Right forelimb (tissue), 1 donor: ENCODE measurements at regions not wholly inside any gene's neighbourhood (a gene's known extent, or its start where the extent isn't known, plus 50 kb on each side); places are given as distances from the start of the nearest gene placed in this dataset.

ENCODE experiments used
- DNase-seq: peaks from one replicate; pipeline ENCODE4 v3.0.0-alpha.2; 2018

GRCh38 chr12:125583071-125583470 lies 517.8 kb downstream of the AACS start:
- DNase-seq, result no peak

GRCh38 chr12:125586441-125586840 lies 521.2 kb downstream of the AACS start:
- no peak for DNase-seq

GRCh38 chr12:125593269-125593668 lies 528.0 kb downstream of the AACS start:
- DNase-seq, result no peak

- DNase-seq, result no peak
Observed at GRCh38 chr12:125604976-125605375, 539.7 kb downstream of the AACS start.

- DNase-seq, result no peak
Observed at GRCh38 chr12:125606312-125606711, 541.1 kb downstream of the AACS start.

- no peak for DNase-seq
Observed at GRCh38 chr12:125610292-125610691, 545.1 kb downstream of the AACS start.

- no peak for DNase-seq
Observed at GRCh38 chr12:125610971-125611370, 545.7 kb downstream of the AACS start.

GRCh38 chr12:125614058-125614457 lies 548.8 kb downstream of the AACS start:
- no peak for DNase-seq

GRCh38 chr12:125619723-125620122 lies 554.5 kb downstream of the AACS start:
- no peak for DNase-seq

- DNase-seq, result no peak
Observed at GRCh38 chr12:125633686-125634085, 568.5 kb downstream of the AACS start.

GRCh38 chr12:125634813-125635212 lies 569.6 kb downstream of the AACS start:
- no peak for DNase-seq

- no peak for DNase-seq
Observed at GRCh38 chr12:125639826-125640225, 574.6 kb downstream of the AACS start.

- DNase-seq, result no peak
Observed at GRCh38 chr12:125643055-125643454, 577.8 kb downstream of the AACS start.

- no peak for DNase-seq
Observed at GRCh38 chr12:125645724-125646123, 580.5 kb downstream of the AACS start.

GRCh38 chr12:125650587-125650986 lies 585.4 kb downstream of the AACS start:
- DNase-seq, result no peak

- DNase-seq, result no peak
Observed at GRCh38 chr12:125651625-125652024, 586.4 kb downstream of the AACS start.

- no peak for DNase-seq
Observed at GRCh38 chr12:125652681-125653080, 587.4 kb downstream of the AACS start.

GRCh38 chr12:125657681-125658080 lies 592.4 kb downstream of the AACS start:
- no peak for DNase-seq

GRCh38 chr12:125674554-125675338 lies 609.5 kb downstream of the AACS start:
- no peak for DNase-seq

- no peak for DNase-seq
Observed at GRCh38 chr12:125676366-125676765, 611.1 kb downstream of the AACS start.

GRCh38 chr12:125677829-125678228 lies 612.6 kb downstream of the AACS start:
- no peak for DNase-seq

- no peak for DNase-seq
Observed at GRCh38 chr12:125678589-125678993, 613.4 kb downstream of the AACS start.

GRCh38 chr12:125683748-125684381 lies 618.6 kb downstream of the AACS start:
- DNase-seq, result no peak

GRCh38 chr12:125684968-125685790 lies 619.9 kb downstream of the AACS start:
- no peak for DNase-seq
